Activated T-cell treated with anti-CD3 and anti-CD28 coated beads, Interleukin-2, amount 50 U/mL, for 48 hours (primary cell): ENCODE measurements at regions not wholly inside any gene's neighbourhood (a gene's known extent, or its start where the extent isn't known, plus 50 kb on each side); places are given as distances from the start of the nearest gene placed in this dataset.
"Not testable (repeated sequence)": the region's sequence is repeated elsewhere in the genome, so short reads cannot be mapped to it uniquely, and the experiment has no call there.

Source experiments
- DNase-seq, 2 experiments: peaks; one replicate each; pipeline ENCODE4 v3.0.0-alpha.2; 2020

DNA sequence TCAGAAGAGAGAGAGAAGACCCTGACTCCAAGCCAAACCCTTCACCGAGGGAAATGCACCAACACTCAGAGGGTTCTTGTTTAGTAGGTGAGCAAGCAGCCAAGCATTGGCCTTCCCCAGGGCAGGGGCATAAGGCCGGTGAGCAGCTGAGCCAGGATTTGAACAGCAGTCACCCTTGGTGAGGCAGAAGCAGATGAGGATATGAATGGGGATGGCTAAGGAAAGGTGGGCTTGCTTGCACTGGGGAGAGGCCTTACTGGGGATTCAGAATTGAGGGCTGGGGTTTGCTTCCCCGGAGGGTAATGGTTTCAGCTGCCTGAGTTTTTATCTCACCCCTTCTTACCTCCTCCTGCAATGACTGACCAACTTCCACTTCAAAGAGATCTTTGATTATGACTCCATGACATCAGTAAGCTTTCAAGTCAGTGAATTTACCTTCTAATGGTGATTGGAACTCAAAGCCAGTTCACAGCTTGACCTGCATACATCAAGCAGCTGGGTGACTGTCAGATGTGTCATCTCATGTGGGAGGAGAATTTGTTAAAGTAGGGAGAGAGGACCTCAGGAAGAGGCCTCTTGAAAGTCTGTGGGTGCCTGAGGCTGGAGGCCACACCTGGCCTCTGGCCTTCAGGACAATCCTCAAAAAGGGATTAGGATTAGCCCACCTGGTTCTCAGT lies 114.5 kb upstream of the PLGLB2 start:
- peak; percentile 43 to 48 for DNase-seq

GRCh38 chr2:87634106-87634505 lies 113.8 kb upstream of the PLGLB2 start:
- DNase-seq: peak in 1 of 2 experiments; percentile 29

DNA sequence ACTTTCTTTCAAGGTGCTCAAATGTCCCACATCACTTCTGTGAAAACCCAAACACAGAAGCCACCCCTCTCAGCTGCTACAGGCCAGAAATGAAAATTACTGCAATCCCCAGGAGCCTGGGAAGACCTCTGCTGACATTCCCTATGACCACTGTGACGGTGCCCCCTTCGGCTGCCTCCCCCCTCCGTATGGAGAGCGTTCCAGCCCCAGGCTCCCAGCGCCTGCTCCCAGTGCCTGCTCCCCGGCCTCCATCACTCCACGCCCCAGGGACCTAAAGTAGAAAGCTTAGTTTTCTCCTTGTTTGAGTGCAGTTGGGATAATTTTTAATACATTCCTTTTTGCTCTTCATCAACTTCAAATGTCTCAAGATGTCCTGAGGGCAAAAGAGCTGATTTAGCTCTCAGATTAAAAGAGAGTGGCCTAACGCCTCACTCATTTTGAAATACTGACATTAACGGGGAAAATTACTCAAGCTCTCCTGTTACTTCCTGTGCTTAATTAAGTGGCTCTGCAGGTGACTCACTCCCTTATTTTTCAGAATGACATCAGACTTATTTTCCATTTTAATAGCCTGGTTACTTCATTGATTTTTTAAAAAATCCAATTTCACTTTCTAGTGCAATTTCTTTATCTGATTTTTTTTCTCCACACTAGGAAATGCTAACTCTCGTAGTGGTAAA lies 112.8 kb upstream of the PLGLB2 start:
- peak; percentile 22 for DNase-seq

- not testable (repeated sequence) for DNase-seq
Measured at GRCh38 chr2:87636246-87636645, 111.6 kb upstream of the PLGLB2 start.

- not testable (repeated sequence) for DNase-seq
Measured at GRCh38 chr2:87636735-87637134, 111.2 kb upstream of the PLGLB2 start.

DNA sequence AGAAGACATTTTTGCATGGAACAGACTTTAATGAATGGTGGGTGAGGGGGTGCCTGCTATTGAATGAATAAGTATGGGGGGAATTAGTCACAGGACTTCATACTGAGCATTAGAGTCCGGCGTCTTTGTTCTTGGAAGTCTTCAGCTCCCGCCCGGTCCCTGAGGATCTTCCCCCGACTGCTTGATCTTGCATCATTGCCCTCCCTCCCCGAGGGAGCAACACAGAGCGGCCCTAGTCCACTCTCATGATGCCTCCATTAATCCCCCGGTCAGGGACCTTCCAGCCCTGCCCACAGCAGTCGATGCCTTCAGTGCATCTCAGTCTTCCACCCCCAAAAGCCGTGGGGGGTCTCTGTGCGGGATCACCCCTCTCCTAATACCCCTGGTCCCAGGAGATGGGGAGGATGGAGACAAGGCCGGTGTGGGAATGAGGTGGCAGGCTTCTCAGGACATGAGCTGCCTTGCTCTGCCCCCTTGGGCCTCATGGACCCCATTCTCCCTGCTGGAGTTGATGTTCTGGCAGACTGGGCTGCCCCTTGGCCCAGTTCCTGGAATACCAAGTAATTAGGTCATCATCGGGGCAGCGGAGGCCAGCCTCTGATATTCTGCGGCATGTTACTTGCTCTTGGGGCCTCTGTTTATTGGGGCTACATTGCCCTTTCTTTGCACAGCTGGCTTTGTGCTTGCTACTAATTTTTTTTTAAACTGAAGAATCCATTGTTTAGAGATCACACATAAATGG lies 110.5 kb upstream of the PLGLB2 start:
- not testable (repeated sequence) for DNase-seq

DNA sequence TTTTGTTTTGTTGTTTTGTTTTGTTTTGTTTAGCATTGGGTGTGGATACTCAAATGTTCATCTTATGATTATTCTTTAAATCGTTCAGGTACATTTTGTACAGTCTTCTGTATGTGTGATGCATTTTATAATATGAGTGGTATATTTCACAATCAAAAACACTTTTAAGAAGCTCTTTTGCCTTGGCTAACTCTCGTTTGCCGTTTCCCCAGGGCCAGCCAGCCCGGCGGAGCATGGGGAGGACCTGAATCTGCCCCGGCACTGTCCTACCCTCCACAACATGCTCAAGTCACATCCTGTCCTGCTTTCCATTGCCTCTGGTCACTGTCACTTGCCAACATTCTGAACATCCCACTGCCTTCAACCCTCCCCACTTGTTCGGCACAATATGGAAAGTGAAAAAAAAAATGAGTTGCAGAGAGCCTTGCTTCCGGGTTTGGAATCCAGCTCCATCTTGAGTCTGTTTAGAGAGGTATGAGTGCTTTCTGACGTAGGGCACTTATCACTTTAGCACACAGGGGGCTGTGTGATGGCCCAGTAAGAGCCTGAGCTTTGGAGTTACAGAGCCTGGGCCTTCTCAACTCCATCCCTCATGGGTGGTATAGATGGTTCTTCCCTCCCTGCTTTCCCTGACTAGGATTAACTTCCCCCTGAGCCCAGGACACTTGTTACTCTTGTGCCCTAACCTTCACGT lies 109.6 kb upstream of the PLGLB2 start:
- DNase-seq: not testable (repeated sequence)

DNA sequence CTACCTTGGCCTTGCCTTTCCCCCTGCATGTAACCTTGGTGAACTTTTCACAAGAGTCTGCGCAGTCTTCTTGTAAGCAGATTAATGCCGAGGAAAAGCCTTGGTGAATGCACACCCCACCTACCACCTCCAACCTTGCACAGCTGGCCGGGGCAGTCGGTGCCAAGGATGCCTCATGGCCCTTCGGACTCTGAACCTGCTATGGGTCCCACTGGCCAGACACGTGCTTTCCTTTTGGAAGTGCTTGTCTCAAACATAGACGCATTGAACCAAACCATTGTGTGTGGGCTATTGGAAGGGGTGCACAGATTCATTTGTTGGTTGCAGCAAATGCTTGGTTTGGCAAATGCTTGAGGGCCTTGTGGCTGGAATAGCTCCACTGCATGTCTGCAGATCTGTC lies 109.0 kb upstream of the PLGLB2 start:
- not testable (repeated sequence) for DNase-seq

DNA sequence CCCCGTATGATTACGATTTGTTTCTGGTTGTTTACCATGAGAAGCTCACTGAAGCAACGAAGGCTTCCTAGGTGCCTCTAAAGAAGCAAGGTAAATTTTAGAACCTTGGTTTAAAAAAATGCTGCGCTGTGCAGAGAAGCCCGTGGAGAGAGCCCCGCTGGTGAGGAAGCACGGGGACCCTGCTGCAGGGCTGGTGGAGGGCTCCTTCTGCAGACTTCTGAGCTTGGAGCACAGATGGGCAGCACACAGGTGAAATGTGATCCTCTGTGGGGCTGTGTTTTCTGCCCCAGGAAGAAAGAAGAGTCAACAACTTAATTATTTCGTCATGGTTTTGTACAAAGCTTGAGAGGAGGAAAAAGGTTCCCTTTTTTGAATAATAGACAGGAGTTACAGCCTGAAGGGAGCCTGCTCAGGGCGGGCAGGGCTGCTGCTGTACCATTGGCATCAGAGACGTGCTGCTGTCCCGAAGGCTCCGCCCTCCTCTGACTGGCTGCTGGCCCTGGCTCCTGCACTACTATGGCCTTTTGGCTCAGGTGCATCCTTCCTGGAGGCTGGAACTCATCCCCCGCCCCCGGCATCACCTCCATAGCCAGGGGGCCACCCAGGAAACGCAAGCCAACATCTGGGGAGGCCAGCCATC lies 108.0 kb upstream of the PLGLB2 start:
- DNase-seq: not testable (repeated sequence)

DNA sequence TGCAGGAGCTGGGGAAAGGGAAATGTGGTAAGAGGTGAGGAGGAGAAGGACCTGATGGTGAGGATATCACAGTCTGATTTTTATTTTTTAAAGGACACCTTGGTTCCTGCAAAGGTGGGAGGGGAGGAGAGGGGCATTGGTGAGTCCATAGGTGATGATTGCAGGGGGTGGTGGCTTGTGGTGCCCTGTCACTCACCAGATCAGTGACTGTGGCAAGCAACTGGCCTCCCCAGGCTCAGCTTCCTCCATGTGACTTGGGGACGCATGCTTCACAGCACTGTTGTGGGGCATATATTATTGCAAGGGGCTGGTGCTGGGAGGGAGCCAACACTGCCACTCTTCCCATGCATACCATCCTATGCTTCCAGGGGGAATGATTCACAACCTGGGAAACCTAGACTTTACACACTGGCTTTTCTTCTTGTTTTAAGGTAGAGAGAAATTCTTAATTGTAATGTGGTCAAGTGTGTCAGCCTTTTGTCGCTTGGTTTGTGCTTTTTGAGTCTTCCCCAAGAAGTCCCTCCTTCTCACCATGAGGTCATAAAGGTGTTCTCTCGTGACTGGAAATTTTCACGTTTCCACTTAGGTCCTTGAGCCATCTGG lies 106.8 kb upstream of the PLGLB2 start:
- not testable (repeated sequence) for DNase-seq

GRCh38 chr2:87643165-87643564 lies 104.7 kb upstream of the PLGLB2 start:
- not testable (repeated sequence) for DNase-seq

DNA sequence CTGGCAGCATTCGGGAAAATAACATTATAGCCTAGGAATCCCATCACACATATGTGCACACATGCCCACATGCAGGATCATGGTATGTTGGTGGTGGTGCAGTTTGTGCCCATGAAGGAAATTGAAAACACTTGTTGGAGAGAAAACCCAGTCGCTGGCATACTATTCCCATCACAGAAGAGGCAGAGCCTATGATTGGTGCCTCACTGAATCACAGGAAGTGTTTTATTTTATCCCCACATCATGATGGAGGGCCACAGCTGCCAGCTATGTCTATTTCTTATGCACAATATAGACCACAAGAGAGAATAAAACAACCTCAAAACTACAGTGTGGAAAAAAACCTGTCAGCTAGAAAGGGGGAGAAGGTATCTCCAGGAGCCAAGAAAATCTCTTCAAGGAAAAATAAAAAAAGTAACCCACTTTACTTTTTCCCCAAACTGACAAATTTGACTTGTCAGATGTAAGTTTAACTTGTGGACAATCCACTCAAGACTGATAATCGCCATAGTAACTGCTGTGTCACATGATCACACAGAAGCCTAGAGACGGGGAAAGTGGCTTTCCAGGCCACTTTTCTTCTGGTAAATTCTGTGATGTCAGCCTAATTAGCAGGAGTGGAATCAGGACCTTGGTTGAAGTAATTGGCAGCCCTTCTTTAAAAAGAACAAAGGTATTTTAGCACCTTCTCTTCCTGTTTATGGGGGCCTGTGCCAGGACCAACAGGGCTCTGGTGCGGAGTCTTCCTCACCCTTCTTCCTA lies 100.0 kb upstream of the PLGLB2 start:
- DNase-seq: not testable (repeated sequence)

GRCh38 chr2:87648815-87649214 lies 99.1 kb upstream of the PLGLB2 start:
- DNase-seq: not testable (repeated sequence)

DNA sequence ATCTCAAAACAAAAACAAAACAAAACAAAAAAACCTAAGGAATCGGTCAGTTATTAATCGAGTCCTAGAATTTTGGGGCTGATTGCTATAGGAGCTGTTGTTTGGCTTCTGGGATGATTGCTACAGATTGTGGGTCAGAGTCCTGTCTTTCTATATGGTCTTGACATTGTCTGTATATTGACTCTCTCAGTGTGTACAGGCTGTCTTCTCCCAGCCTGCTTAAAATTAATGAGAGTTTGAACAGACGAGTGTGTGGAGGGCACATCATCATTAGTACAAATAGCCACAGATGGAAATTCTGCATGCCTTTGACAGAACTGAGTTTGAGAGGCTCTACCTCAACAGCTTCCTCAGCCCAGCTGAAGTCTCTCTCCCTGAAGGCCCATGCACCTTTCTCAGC lies 98.0 kb upstream of the PLGLB2 start:
- not testable (repeated sequence) for DNase-seq

DNA sequence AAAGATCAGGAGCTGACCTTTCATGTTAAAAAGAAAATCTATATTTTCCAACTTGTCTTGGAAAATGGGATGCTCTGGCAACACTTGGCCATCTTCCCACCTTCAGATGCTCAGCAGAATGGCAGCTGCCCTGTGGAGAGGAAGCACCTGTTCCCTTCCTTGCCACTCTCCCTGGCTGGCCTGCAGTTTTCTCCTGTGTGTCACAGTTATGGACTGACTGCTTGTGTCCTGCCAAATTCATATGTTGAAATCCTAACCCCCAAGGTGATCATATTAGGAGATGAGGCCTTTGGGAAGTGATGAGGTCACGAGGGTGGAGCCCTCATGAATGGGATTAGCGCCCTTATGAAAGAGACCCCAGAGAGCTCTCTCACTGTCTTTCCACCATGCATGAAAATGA lies 97.0 kb upstream of the PLGLB2 start:
- not testable (repeated sequence) for DNase-seq

DNA sequence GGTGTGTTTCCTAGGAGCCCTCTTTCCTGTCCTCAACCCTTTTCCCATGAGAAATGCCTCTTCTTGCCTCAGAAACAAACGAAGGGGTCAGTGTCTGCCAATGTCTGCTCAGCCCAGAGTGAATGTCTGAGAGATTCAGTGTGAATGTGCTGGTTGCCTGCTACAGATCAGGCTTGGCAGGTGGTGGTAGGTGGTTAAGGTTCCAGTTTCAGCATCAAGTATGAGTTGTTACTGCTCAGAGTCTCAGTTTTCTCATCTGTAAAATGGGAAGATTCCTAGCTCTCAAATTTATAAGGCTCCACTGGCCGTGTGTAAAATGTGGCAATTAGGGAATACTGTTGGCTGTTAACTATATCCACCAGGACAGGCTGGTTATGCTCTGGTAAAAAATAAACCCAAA lies 96.3 kb upstream of the PLGLB2 start:
- DNase-seq: not testable (repeated sequence)

GRCh38 chr2:87653373-87653772 lies 94.5 kb upstream of the PLGLB2 start:
- not testable (repeated sequence) for DNase-seq

DNA sequence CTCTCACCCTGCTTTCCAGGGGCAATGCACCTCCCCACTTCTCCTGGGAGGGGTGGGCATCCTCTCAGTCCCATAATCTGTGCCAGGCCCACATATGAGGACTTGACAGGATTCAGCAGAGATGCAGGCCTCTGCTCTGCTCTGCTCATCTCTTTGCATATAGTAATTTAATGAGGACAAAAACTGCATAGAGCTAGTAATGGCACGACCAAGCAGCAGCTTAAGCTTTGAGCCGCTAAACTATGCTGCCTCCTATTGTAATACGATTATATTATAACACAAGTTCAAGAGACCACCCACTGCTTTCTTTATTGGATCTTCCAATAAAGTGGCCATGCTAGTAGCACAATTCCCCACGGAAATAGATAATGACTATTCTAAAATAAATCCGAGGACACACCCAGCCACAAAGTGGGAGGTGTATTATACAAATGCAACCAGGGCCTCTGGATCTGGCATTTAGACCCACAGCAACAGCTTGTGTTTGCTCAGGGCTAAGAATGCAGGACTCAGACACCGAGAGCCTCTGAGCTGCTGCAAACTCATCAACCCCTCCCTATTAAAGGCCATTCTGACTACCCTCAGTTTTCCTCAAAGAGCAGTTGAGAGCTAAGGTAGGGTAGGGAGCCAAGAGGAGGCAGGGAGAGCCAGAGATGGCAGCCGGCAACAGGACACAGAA lies 93.6 kb upstream of the PLGLB2 start:
- DNase-seq: not testable (repeated sequence)

DNA sequence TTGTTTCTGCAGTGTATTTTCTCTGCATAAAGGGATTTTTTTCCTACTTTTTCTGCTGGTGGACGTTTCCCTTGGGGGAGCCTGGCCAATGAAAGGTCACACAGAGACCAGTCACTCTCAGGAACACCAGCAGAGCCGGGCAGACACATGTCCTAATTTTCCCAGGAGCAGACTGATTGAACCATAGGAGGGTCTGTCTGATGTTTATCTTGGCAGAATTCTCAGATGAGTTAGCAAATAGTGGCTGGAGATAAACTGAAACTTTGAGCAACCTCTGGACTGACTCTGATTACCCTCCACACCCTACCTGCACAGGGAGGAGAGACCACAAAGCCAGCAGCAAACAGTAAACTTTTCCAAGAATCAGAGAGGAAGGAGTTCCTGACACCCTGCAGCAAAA lies 90.0 kb upstream of the PLGLB2 start:
- DNase-seq: not testable (repeated sequence)

GRCh38 chr2:87658357-87658756 lies 89.5 kb upstream of the PLGLB2 start:
- not testable (repeated sequence) for DNase-seq

DNA sequence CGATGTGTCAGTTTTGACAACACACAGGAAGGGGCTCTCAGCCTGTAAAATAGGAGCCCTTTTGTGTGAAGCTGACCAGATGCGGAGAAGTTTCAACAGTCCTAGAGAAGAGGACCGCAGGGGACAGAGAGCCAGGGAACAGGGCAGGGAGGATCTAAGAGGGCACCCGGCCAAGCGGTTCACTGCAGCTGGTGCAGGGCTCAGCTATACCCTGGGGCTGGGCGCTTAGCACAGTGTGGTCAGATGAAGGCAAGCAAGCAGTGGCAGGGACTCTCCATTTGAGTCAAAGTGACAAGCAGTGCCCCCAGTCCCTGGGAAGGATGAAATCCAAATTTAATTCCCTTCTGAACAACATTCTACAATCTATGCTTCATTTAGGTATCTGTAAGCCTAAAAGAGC lies 88.9 kb upstream of the PLGLB2 start:
- not testable (repeated sequence) for DNase-seq
